SU-DHL-6 (cell line): ENCODE measurements at regions not wholly inside any gene's neighbourhood (a gene's known extent, or its start where the extent isn't known, plus 50 kb on each side); places are given as distances from the start of the nearest gene placed in this dataset.

Experiments
- CTCF ChIP-seq: fragments of 200-600 bp; sonication (generic); IDR thresholded peaks from one replicate; pipeline ENCODE4 v1.5.1; 2017; ENCODE audit warnings: antibody characterized with exemption, mild to moderate bottlenecking, low read length, moderate library complexity; ENCODE audit not compliant: insufficient read depth, poor library complexity, severe bottlenecking
- EZH2phosphoT487 ChIP-seq: fragments of 200-600 bp; sonication (generic), shearing (Covaris generic); conservative IDR thresholded peaks from 2 replicates; pipeline ENCODE4 v1.6.1; 2018; ENCODE audit warnings: mild to moderate bottlenecking, antibody characterized with exemption, low read length, moderate library complexity, mixed read lengths

GRCh38 chr16:85187002-85187401 lies 74.7 kb upstream of the CIBAR2 start:
- TF ChIP-seq CTCF: no peak
- TF ChIP-seq EZH2phosphoT487: no peak
